ENCODE measurements at regions not wholly inside any gene's neighbourhood (a gene's known extent, or its start where the extent isn't known, plus 50 kb on each side); places are given as distances from the start of the nearest gene placed in this dataset.

DNA sequence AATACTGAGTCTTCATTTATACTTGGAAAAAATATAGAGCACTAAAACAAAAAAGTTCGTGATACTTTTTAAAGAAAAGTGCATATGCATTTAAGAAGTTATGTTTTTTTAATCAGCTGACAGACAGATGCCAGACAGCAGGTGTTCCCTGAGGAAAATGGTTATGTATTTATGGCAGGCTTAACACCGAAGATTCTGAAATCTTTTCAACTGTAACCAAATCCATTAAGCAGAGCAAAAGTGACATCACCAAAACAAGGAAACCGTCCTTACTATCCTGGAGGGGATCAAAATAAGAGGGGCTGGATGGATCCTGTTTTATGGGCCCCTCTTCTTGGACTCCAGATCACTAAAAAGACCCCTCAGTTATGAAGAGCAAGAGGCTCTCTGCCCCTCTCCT lies 404.9 kb upstream of the ADAMTS16 start:
- in situ Hi-C loops (cut with HindIII; ENCODE audit: low sequenced_read_pairs), result no loop called here

DNA sequence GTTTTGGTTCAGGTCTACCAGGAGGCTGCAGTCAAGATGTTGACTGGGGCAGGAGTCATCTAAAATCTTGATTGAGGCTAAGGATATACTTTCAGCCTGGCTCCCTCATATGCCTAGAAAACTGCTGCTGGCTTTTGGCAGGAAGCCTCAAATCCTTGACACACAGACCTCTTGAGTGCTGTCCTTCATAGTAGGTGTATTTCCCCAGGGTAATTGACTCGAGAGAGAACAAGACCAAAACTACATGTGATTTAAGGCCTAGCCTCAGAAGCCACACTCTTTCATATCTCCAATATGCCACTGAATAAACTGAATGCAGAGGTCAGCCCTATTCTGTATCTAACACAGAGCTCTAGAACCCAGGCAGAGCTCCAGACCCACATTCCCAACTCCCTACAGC lies 402.3 kb upstream of the ADAMTS16 start:
- in situ Hi-C loops (cut with HindIII; ENCODE audit: low sequenced_read_pairs), result no loop called here

GRCh38 chr5:4738298-4738697 lies 401.8 kb upstream of the ADAMTS16 start:
- in situ Hi-C loops (cut with HindIII; ENCODE audit: low sequenced_read_pairs), result no loop called here

DNA sequence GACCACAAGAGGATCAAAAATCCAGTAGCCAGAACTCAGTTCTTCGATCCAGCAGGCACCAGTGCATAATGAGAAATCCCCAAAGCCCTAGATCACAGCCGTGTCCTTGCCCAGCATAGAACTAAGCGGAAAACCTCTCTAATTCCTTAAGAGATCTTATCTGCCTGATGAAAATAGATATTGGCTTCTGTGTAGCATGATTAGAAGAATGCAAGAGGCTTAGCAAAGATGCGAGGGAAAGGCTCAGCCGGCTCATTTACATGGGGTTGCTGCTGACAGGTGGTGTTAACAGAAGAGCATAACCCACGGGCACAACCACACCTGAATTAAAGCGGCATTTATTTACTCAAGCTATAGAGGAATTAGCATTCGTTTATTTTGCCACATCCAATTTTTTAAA lies 400.0 kb upstream of the ADAMTS16 start:
- in situ Hi-C loops (cut with HindIII; ENCODE audit: low sequenced_read_pairs), result no loop called here

DNA sequence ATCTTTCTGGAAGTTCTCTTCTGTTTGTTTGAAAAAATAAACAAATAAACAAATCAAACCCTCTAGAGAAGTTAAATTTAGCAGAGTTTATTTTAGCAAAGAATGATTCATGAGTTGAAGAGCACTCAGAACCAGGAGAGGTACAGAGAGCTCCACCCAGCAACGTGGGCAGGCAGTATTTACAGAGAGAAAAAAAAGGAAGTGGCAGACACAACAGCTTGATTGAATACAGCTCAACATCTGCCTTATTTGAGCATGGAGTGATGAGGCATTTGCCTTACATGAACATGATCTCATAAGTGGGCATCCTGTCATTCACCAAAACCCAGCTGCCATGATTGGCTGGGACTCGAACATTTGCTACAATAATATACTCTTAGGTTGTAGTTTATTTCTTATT lies 381.6 kb upstream of the ADAMTS16 start:
- in situ Hi-C loops (cut with HindIII; ENCODE audit: low sequenced_read_pairs), result no loop called here

- in situ Hi-C loops (cut with HindIII; ENCODE audit: low sequenced_read_pairs), result no loop called here
These were observed 381.1 kb upstream of the ADAMTS16 start for GRCh38 chr5:4758996-4759395.

DNA sequence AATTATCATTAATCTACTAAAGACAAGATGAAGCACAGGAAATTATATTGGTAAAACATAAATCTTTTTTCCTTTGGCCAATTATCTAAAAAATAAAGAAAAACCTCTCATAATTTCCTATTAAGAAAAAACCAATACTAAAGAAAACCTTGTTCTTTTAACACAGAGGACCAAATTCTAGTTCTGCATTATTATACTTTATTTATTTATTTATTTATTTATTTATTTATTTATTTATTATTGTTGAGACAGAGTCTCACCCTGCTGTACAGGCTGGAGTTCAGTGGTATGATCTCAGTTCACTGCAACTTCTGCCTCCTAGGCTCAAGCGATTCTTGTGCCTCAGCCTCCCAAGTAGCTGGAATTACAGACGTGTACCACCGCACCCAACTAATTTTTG lies 377.8 kb upstream of the ADAMTS16 start:
- in situ Hi-C loops (cut with HindIII; ENCODE audit: low sequenced_read_pairs), result no loop called here

GRCh38 chr5:4765411-4765810 lies 374.7 kb upstream of the ADAMTS16 start:
- in situ Hi-C loops (cut with HindIII; ENCODE audit: low sequenced_read_pairs), result no loop called here

- in situ Hi-C loops (cut with HindIII; ENCODE audit: low sequenced_read_pairs), result no loop called here
These were observed 374.0 kb upstream of the ADAMTS16 start for GRCh38 chr5:4766101-4766500.

- in situ Hi-C loops (cut with HindIII; ENCODE audit: low sequenced_read_pairs), result no loop called here
These were observed 367.5 kb upstream of the ADAMTS16 start for GRCh38 chr5:4772591-4772990.

GRCh38 chr5:4773827-4774317 lies 366.3 kb upstream of the ADAMTS16 start:
- in situ Hi-C loops (cut with HindIII; ENCODE audit: low sequenced_read_pairs), result no loop called here

DNA sequence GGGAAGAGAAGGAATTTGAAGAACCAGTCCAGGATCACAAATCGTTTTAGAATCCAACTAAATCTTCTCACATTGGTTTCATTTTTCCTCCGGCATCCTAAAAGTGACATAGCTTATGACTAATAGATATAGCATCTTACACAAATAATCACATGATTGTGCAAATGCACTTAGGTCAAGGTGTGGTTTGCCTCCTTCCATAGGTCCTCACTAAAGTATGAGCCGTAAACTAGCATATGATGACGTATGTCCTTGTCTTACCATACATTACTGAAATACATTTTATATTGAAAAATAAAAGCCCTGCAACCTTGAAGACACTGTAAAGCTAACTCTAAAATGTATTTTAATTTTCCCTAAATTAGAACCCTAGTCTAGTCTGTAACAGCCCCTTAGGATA lies 362.7 kb upstream of the ADAMTS16 start:
- in situ Hi-C loops (cut with HindIII; ENCODE audit: low sequenced_read_pairs), result no loop called here

DNA sequence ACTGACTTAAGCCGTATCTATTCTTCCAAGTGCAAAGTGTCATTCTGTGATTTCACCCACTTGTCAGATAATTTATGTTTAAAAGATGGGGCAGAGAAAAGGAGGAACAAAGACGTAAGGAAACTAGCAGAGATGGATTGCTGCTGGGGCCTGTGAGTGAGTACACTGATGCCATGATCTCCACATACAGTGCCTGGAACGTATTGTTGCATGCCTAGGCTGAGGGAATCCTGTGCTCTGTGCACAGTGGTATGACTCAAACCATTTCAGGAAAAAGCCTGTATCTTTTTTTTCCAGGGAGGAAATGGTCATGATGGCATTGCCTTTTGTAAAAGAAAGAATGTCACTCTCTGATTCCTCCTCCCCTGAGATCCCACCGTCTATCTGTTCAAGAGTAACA lies 359.5 kb upstream of the ADAMTS16 start:
- in situ Hi-C loops (cut with HindIII; ENCODE audit: low sequenced_read_pairs), result no loop called here

- in situ Hi-C loops (cut with HindIII; ENCODE audit: low sequenced_read_pairs), result no loop called here
These were observed 358.8 kb upstream of the ADAMTS16 start for GRCh38 chr5:4781299-4781698.

GRCh38 chr5:4785971-4786370 lies 354.2 kb upstream of the ADAMTS16 start:
- in situ Hi-C loops (cut with HindIII; ENCODE audit: low sequenced_read_pairs), result no loop called here

DNA sequence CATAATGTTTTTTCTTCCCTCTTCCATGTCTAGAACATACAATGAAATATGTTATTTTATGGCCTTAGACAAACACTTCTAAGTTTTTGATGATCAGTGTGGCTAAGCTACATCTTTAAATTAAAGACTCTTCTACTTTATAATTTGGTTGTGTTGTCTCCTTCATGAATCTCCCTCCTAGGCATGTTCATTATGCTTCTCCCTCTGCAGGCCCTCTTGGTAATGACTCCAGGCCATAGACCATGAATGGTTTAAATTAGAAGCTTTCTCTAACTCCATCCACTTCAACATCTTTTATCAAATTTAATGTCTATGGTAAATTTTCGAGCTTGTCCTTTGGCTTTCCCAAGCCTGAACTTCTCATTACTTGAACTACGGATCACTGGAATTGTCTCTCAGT lies 342.7 kb upstream of the ADAMTS16 start:
- in situ Hi-C loops (cut with HindIII; ENCODE audit: low sequenced_read_pairs), result no loop called here

DNA sequence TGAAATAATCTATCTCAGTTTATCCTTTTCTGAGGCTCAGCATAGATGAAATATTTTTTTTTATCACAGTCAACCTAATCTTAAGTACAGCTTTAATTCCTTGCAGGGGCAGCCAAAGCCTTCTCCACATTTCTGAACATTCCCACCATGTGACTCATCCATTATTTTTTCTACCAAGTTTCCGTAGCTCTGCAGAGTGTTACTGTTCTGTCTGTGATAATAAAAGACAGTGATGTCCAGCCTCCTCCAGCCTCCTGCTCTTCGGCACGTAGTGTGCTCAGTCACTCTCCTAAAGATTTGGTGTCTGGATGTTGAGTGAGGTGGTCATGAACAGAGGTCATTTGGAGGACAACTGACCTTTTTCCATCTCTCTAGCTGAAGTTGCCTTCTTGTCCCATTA lies 338.1 kb upstream of the ADAMTS16 start:
- in situ Hi-C loops (cut with HindIII; ENCODE audit: low sequenced_read_pairs), result no loop called here

GRCh38 chr5:4804691-4805360 lies 335.3 kb upstream of the ADAMTS16 start:
- in situ Hi-C loops (cut with HindIII; ENCODE audit: low sequenced_read_pairs), result no loop called here

DNA sequence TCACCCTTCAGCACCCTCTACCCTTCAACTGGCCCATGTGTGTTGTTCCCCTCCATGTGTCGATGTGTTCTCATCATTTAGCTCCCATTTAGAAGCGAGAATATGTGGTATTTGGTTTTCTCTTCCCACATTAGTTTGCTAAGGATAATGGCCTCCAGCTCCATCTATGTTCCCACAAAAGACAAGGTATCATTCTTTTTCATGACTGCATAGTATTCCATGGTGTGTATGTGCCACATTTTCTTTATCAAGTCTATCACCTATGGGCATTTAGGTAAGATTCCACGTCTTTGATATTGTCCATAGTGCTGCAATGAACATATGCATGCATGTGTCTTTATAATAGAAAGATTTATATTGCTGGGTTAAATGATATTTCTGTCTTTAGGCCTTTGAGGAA lies 325.1 kb upstream of the ADAMTS16 start:
- in situ Hi-C loops (cut with HindIII; ENCODE audit: low sequenced_read_pairs), result no loop called here

DNA sequence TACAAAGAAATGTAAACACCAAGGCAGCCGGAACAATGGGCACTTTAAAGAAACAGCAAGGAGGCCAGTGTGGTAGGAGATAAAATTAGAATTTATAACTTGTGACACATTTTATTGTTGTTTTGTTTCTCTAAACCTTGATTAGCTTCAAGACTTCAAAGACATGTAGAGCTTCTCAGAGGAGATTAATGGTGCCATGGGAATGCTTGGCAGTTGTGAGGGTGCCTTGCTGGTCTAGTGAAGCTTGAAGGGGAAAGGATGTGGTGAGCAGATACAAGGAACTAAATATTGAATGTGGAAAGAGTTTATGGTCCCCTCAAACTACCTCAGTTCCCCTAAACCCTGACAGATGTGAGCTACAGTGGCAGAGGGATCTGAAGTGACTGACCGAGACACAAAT lies 322.4 kb upstream of the ADAMTS16 start:
- in situ Hi-C loops (cut with HindIII; ENCODE audit: low sequenced_read_pairs), result no loop called here

DNA sequence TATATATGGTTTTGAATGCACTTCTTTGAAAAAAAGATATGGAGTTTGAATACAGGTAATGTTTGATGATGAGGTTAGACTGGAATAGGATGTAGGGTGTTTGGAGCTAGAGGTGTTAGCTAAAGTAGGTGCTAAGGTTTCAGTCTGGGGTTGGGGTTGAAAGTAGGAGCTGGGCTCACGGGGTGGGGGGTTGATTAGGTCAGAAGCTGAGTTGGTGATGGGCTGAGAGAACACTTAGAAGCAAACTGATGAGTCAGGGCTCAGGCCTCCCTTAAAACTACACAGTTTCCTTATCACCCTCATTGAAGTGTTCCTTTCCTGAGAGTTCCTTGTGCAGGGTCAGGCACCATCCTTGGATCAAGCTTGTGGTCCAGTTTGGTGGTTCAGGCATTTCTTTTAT lies 308.8 kb upstream of the ADAMTS16 start:
- in situ Hi-C loops (cut with HindIII; ENCODE audit: low sequenced_read_pairs), result no loop called here

- in situ Hi-C loops (cut with HindIII; ENCODE audit: low sequenced_read_pairs), result no loop called here
These were observed 307.7 kb upstream of the ADAMTS16 start for GRCh38 chr5:4832471-4832870.

GRCh38 chr5:4833104-4833738 lies 306.9 kb upstream of the ADAMTS16 start:
- in situ Hi-C loops (cut with HindIII; ENCODE audit: low sequenced_read_pairs), result no loop called here
